Neural progenitor cell (in vitro differentiated cells): ENCODE measurements at regions not wholly inside any gene's neighbourhood (a gene's known extent, or its start where the extent isn't known, plus 50 kb on each side); places are given as distances from the start of the nearest gene placed in this dataset.
A peak's percentile ranks its signal among the peaks of the same experiment; 100 is the strongest.

ENCODE experiments used
- DNase-seq: peaks from one replicate; pipeline ENCODE4 v3.0.0-alpha.2; 2016; ENCODE audit warnings: low spot score
- H2AFZ ChIP-seq: fragments of 200-600 bp; sonication (generic); replicated peaks from 2 replicates; pipeline ENCODE4 v1.6.1; 2016; ENCODE audit warnings: antibody characterized with exemption
- H3F3A ChIP-seq: fragments of 200-600 bp; sonication (generic); 2 replicates; pipeline ENCODE4 v1.6.1; 2016; ENCODE audit warnings: antibody characterized with exemption, low read depth
- H3K27ac ChIP-seq: fragments of 200-600 bp; sonication (generic); 2 replicates; pipeline ENCODE4 v1.5.1; 2016; ENCODE audit warnings: mild to moderate bottlenecking
- H3K27me3 ChIP-seq: fragments of 200-600 bp; sonication (generic); 2 replicates; pipeline ENCODE4 v1.6.1; 2016; ENCODE audit warnings: mild to moderate bottlenecking, moderate library complexity
- H3K36me3 ChIP-seq: fragments of 200-600 bp; sonication (generic); 2 replicates; pipeline ENCODE4 v1.5.1; 2016
- H3K4me1 ChIP-seq: fragments of 200-600 bp; sonication (generic); 2 replicates; pipeline ENCODE4 v1.6.1; 2016; ENCODE audit warnings: mixed run types
- H3K4me2 ChIP-seq: fragments of 200-600 bp; sonication (generic); 2 replicates; pipeline ENCODE4 v1.6.1; 2016
- H3K4me3 ChIP-seq: fragments of 200-600 bp; sonication (generic); 2 replicates; pipeline ENCODE4 v1.5.1; 2016
- H3K79me2 ChIP-seq: fragments of 200-600 bp; sonication (generic); 2 replicates; pipeline ENCODE4 v1.6.1; 2016; ENCODE audit warnings: low read depth
- H3K9ac ChIP-seq: fragments of 200-600 bp; sonication (generic); 2 replicates; pipeline ENCODE4 v1.6.1; 2016
- H3K9me3 ChIP-seq: fragments of 200-600 bp; sonication (generic); 2 replicates; pipeline ENCODE4 v1.5.1; 2016; ENCODE audit warnings: low read depth
- H4K20me1 ChIP-seq: fragments of 200-600 bp; sonication (generic); 2 replicates; pipeline ENCODE4 v1.6.1; 2016; ENCODE audit warnings: low read depth
- H3K27ac Mint-ChIP-seq: 3 replicates; pipeline ENCODE4 v1.8.0; 2021; ENCODE audit warnings: mixed read lengths
- H3K27me3 Mint-ChIP-seq: 2 replicates; pipeline ENCODE4 v1.8.0; 2022; ENCODE audit warnings: low read depth, mild to moderate bottlenecking, inconsistent platforms, moderate library complexity, mixed read lengths; ENCODE audit not compliant: insufficient read depth
- H3K36me3 Mint-ChIP-seq: 3 replicates; pipeline ENCODE4 v1.8.0; 2021; ENCODE audit warnings: mixed read lengths
- H3K4me1 Mint-ChIP-seq: 3 replicates; pipeline ENCODE4 v1.8.0; 2021; ENCODE audit warnings: mixed read lengths
- H3K4me3 Mint-ChIP-seq: 3 replicates; pipeline ENCODE4 v1.8.0; 2021; ENCODE audit warnings: mild to moderate bottlenecking, moderate library complexity, mixed read lengths
- H3K9me3 Mint-ChIP-seq: 3 replicates; pipeline ENCODE4 v1.8.0; 2020; ENCODE audit warnings: mixed read lengths
- EZH2 ChIP-seq: fragments of 200-600 bp; sonication (generic); IDR thresholded peaks from 2 replicates; pipeline ENCODE4 v1.6.1; 2017; ENCODE audit warnings: antibody characterized with exemption, mild to moderate bottlenecking, moderate library complexity
- EZH2phosphoT487 ChIP-seq: fragments of 200-600 bp; sonication (generic); IDR thresholded peaks from 2 replicates; pipeline ENCODE4 v1.6.1; 2017; ENCODE audit warnings: antibody characterized with exemption
- TF ChIP-seq, protein P1 (sequence below): fragments of 200-600 bp; sonication (generic); IDR thresholded peaks from 2 replicates; pipeline ENCODE4 v1.5.1; 2017; ENCODE audit warnings: antibody characterized with exemption, mild to moderate bottlenecking

DNA sequence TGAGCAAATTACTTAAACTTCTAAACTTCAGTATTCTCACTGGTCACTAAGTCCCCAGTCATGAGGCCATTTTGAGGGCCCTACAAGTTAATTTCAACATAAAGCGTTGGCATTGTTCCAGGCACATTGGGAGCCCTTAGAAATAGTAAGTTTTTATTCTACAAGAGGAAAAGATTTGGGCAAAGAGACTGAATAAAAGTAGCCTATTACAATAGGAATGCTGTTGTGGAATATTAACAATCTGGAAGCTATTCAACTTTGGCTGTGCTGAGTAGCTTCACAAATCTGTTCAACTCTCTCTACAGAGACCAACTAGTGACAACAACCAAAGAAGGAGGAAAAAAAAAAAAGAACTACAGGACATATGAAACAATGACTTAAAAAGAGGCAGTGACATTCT, 1287.5 kb upstream of the NXPH2 start:
- TF ChIP-seq EZH2phosphoT487 (no peak), EZH2 (no peak)
- TF ChIP-seq, protein P1, sequence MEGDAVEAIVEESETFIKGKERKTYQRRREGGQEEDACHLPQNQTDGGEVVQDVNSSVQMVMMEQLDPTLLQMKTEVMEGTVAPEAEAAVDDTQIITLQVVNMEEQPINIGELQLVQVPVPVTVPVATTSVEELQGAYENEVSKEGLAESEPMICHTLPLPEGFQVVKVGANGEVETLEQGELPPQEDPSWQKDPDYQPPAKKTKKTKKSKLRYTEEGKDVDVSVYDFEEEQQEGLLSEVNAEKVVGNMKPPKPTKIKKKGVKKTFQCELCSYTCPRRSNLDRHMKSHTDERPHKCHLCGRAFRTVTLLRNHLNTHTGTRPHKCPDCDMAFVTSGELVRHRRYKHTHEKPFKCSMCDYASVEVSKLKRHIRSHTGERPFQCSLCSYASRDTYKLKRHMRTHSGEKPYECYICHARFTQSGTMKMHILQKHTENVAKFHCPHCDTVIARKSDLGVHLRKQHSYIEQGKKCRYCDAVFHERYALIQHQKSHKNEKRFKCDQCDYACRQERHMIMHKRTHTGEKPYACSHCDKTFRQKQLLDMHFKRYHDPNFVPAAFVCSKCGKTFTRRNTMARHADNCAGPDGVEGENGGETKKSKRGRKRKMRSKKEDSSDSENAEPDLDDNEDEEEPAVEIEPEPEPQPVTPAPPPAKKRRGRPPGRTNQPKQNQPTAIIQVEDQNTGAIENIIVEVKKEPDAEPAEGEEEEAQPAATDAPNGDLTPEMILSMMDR, result no peak
- no peaks in the 10 kb centered on the region for H3F3A ChIP-seq
- Mint-ChIP-seq H3K9me3 (no peaks in the 10 kb centered on the region), H3K27ac (no peak overlapping the region), H3K4me1 (peaks cover 5% of the 10 kb centered on the region), H3K36me3 (no peaks in the 10 kb centered on the region), H3K27me3 (no peaks in the 10 kb centered on the region), H3K4me3 (no peak overlapping the region)
- H3K9me3 ChIP-seq, result no peaks in the 10 kb centered on the region
- H2AFZ ChIP-seq, result no peak overlapping the region
- DNase-seq, result no peak
- no peaks in the 10 kb centered on the region for H3K4me1 ChIP-seq
- H3K4me3 ChIP-seq, result no peak overlapping the region
- no peak overlapping the region for H3K4me2 ChIP-seq
- H4K20me1 ChIP-seq, result no peaks in the 10 kb centered on the region
- H3K27ac ChIP-seq, result no peak overlapping the region
- no peak overlapping the region for H3K9ac ChIP-seq
- no peaks in the 10 kb centered on the region for H3K27me3 ChIP-seq
- no peaks in the 10 kb centered on the region for H3K36me3 ChIP-seq
- no peaks in the 10 kb centered on the region for H3K79me2 ChIP-seq

GRCh38 chr2:140064243-140064642, 1284.1 kb upstream of the NXPH2 start:
- no peak overlapping the region for H3K27ac Mint-ChIP-seq
- Histone ChIP-seq H4K20me1 (no peaks in the 10 kb centered on the region), H3K9me3 (no peaks in the 10 kb centered on the region), H3K9ac (no peak overlapping the region), H3K27ac (no peak overlapping the region), H3K36me3 (no peaks in the 10 kb centered on the region), H3K4me2 (no peak overlapping the region), H3K27me3 (no peaks in the 10 kb centered on the region), H2AFZ (peak overlapping the region; percentile 71), H3K79me2 (no peaks in the 10 kb centered on the region), H3K4me3 (no peak overlapping the region), H3K4me1 (no peaks in the 10 kb centered on the region), H3F3A (no peaks in the 10 kb centered on the region)
- no peaks in the 10 kb centered on the region for H3K9me3 Mint-ChIP-seq
- peaks cover 5% of the 10 kb centered on the region for H3K4me1 Mint-ChIP-seq
- no peaks in the 10 kb centered on the region for H3K36me3 Mint-ChIP-seq
- DNase-seq, result peak; percentile 3
- H3K27me3 Mint-ChIP-seq, result no peaks in the 10 kb centered on the region
- TF ChIP-seq, protein P1, result no peak
- TF ChIP-seq EZH2phosphoT487 (no peak), EZH2 (no peak)
- no peak overlapping the region for H3K4me3 Mint-ChIP-seq

DNA sequence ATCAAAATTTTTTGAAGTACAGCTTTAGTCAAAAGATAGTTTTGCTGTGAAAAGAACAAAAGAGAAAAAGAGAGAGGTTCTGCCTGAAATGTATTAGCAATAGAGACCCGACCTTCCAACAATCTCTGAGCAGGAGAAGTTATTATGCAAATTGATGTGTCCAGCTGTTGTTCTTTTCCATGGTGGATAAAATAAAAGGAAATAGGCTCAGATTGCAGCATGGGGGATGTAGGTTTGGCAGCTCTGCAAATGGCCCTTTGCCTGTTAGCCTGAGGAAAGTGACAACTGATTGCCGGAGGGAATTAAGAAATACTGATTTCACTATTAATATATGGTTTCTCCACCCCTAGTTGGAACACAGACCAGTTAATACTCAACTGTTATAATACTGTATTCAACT, 1283.2 kb upstream of the NXPH2 start:
- Mint-ChIP-seq H3K4me3 (no peak overlapping the region), H3K9me3 (no peaks in the 10 kb centered on the region), H3K27ac (no peak overlapping the region), H3K36me3 (no peaks in the 10 kb centered on the region), H3K4me1 (peaks cover 5% of the 10 kb centered on the region), H3K27me3 (no peaks in the 10 kb centered on the region)
- Histone ChIP-seq H3K9ac (no peak overlapping the region), H3K27ac (no peak overlapping the region), H3F3A (no peaks in the 10 kb centered on the region), H3K4me1 (no peaks in the 10 kb centered on the region), H3K27me3 (no peaks in the 10 kb centered on the region), H2AFZ (no peak overlapping the region), H3K4me3 (no peak overlapping the region), H4K20me1 (no peaks in the 10 kb centered on the region), H3K4me2 (no peak overlapping the region), H3K79me2 (no peaks in the 10 kb centered on the region), H3K9me3 (no peaks in the 10 kb centered on the region), H3K36me3 (no peaks in the 10 kb centered on the region)
- DNase-seq, result no peak
- TF ChIP-seq, protein P1, result no peak
- TF ChIP-seq EZH2 (no peak), EZH2phosphoT487 (no peak)

DNA sequence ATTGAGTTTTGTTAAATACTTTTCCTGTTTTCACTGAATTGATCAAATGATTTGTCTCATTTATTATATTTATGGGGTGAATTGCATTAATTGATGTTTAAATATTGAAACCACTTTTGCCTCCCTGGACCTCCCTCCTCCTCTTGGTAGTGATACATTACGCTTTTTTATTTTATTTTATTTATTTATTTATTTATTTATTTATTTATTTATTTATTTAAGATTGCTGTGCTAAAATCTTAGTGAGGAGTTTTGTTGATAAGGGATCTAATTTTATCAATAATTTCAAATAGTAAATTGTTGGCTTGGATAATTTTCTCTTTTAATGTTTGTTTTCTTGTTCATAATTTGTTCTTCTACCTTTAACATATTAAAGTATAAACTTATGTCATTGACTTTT, 1281.0 kb upstream of the NXPH2 start:
- TF ChIP-seq, protein P1, result no peak
- TF ChIP-seq EZH2 (no peak), EZH2phosphoT487 (no peak)
- H3K4me1 Mint-ChIP-seq, result peaks cover 5% of the 10 kb centered on the region
- Histone ChIP-seq H3K9me3 (no peaks in the 10 kb centered on the region), H3F3A (no peaks in the 10 kb centered on the region), H3K27me3 (no peaks in the 10 kb centered on the region), H3K36me3 (no peaks in the 10 kb centered on the region), H2AFZ (no peak overlapping the region), H3K4me3 (no peak overlapping the region), H3K9ac (no peak overlapping the region), H4K20me1 (no peaks in the 10 kb centered on the region), H3K4me2 (no peak overlapping the region), H3K4me1 (no peaks in the 10 kb centered on the region), H3K79me2 (no peaks in the 10 kb centered on the region), H3K27ac (no peak overlapping the region)
- no peaks in the 10 kb centered on the region for H3K36me3 Mint-ChIP-seq
- no peak overlapping the region for H3K4me3 Mint-ChIP-seq
- DNase-seq, result no peak
- no peaks in the 10 kb centered on the region for H3K27me3 Mint-ChIP-seq
- no peaks in the 10 kb centered on the region for H3K9me3 Mint-ChIP-seq
- H3K27ac Mint-ChIP-seq, result no peak overlapping the region
